ENCODE measurements at regions not wholly inside any gene's neighbourhood (a gene's known extent, or its start where the extent isn't known, plus 50 kb on each side); places are given as distances from the start of the nearest gene placed in this dataset.

- no peak overlapping the region for H3K4me3 ChIP-seq (ENCODE audit: low read depth, low read length, poor library complexity, severe bottlenecking)
These were observed 177.9 kb upstream of the RAI2 start for GRCh38 chrX:18039023-18039422.

GRCh38 chrX:18036394-18036793 lies 175.3 kb upstream of the RAI2 start:
- Histone ChIP-seq H3K4me2 (ENCODE audit: low read length) (no peak overlapping the region), H3K27me3 (ENCODE audit: insufficient read depth, low read length) (no peaks in the 10 kb centered on the region), H3K36me3 (ENCODE audit: insufficient read depth, low read length) (no peaks in the 10 kb centered on the region), H3K9me3 (ENCODE audit: low read length) (no peaks in the 10 kb centered on the region), H3F3A (ENCODE audit: insufficient read depth, low read length) (no peaks in the 10 kb centered on the region), H3K4me3 (ENCODE audit: low read depth, low read length, poor library complexity, severe bottlenecking) (no peak overlapping the region), H4K20me1 (ENCODE audit: insufficient read depth, low read length) (no peaks in the 10 kb centered on the region), H3K9me2 (ENCODE audit: low read depth, low read length) (no peaks in the 10 kb centered on the region), H2AFZ (ENCODE audit: low read length) (no peak overlapping the region), H3K27ac (ENCODE audit: low read depth, low read length, poor library complexity, severe bottlenecking) (no peak overlapping the region), H3K79me2 (ENCODE audit: insufficient read depth, low read length) (no peaks in the 10 kb centered on the region), H3K4me1 (ENCODE audit: insufficient read depth, low read length, severe bottlenecking) (no peaks in the 10 kb centered on the region), H3K9ac (ENCODE audit: low read length) (no peak overlapping the region)
- no peak for TF ChIP-seq EZH2 (IDR thresholded peaks at IDR 0.05; ENCODE audit: borderline replicate concordance, low read length)

More at GRCh38 chrX:18039023-18039422, 177.9 kb upstream of the RAI2 start:
- no peak overlapping the region for H3K9ac ChIP-seq (ENCODE audit: low read length)
- TF ChIP-seq CTCF (IDR thresholded peaks at IDR 0.05; ENCODE audit: low read length), result no peak
- no peak for TF ChIP-seq EZH2 (IDR thresholded peaks at IDR 0.05; ENCODE audit: borderline replicate concordance, low read length)
- no peaks in the 10 kb centered on the region for H3K79me2 ChIP-seq (ENCODE audit: insufficient read depth, low read length)
- H3F3A ChIP-seq (ENCODE audit: insufficient read depth, low read length), result no peaks in the 10 kb centered on the region
- H3K27me3 ChIP-seq (ENCODE audit: insufficient read depth, low read length), result no peaks in the 10 kb centered on the region
- no peaks in the 10 kb centered on the region for H4K20me1 ChIP-seq (ENCODE audit: insufficient read depth, low read length)
- no peaks in the 10 kb centered on the region for H3K9me2 ChIP-seq (ENCODE audit: low read depth, low read length)
- no peaks in the 10 kb centered on the region for H3K36me3 ChIP-seq (ENCODE audit: insufficient read depth, low read length)
- no peak overlapping the region for H3K4me2 ChIP-seq (ENCODE audit: low read length)
- H2AFZ ChIP-seq (ENCODE audit: low read length), result no peak overlapping the region
- H3K27ac ChIP-seq (ENCODE audit: low read depth, low read length, poor library complexity, severe bottlenecking), result no peak overlapping the region
- H3K9me3 ChIP-seq (ENCODE audit: low read length), result no peaks in the 10 kb centered on the region
- H3K4me1 ChIP-seq (ENCODE audit: insufficient read depth, low read length, severe bottlenecking), result no peaks in the 10 kb centered on the region

- no peaks in the 10 kb centered on the region for H3K9me2 ChIP-seq (ENCODE audit: low read depth, low read length)
- no peak overlapping the region for H3K9ac ChIP-seq (ENCODE audit: low read length)
- no peaks in the 10 kb centered on the region for H3K4me1 ChIP-seq (ENCODE audit: insufficient read depth, low read length, severe bottlenecking)
- TF ChIP-seq EZH2 (IDR thresholded peaks at IDR 0.05; ENCODE audit: borderline replicate concordance, low read length) (no peak), CTCF (IDR thresholded peaks at IDR 0.05; ENCODE audit: low read length) (no peak)
- no peak overlapping the region for H2AFZ ChIP-seq (ENCODE audit: low read length)
- no peak overlapping the region for H3K4me2 ChIP-seq (ENCODE audit: low read length)
- H4K20me1 ChIP-seq (ENCODE audit: insufficient read depth, low read length), result no peaks in the 10 kb centered on the region
- no peaks in the 10 kb centered on the region for H3K27me3 ChIP-seq (ENCODE audit: insufficient read depth, low read length)
- H3K79me2 ChIP-seq (ENCODE audit: insufficient read depth, low read length), result no peaks in the 10 kb centered on the region
- no peak overlapping the region for H3K27ac ChIP-seq (ENCODE audit: low read depth, low read length, poor library complexity, severe bottlenecking)
- no peaks in the 10 kb centered on the region for H3K9me3 ChIP-seq (ENCODE audit: low read length)
- no peaks in the 10 kb centered on the region for H3F3A ChIP-seq (ENCODE audit: insufficient read depth, low read length)
- no peaks in the 10 kb centered on the region for H3K36me3 ChIP-seq (ENCODE audit: insufficient read depth, low read length)
- H3K4me3 ChIP-seq (ENCODE audit: low read depth, low read length, poor library complexity, severe bottlenecking), result no peak overlapping the region
These were observed 173.8 kb upstream of the RAI2 start for GRCh38 chrX:18034945-18035344.

- no peaks in the 10 kb centered on the region for H4K20me1 ChIP-seq (ENCODE audit: insufficient read depth, low read length)
- TF ChIP-seq EZH2 (IDR thresholded peaks at IDR 0.05; ENCODE audit: borderline replicate concordance, low read length), result no peak
- TF ChIP-seq CTCF (IDR thresholded peaks at IDR 0.05; ENCODE audit: low read length), result no peak
- no peak overlapping the region for H3K4me2 ChIP-seq (ENCODE audit: low read length)
- no peaks in the 10 kb centered on the region for H3K4me1 ChIP-seq (ENCODE audit: insufficient read depth, low read length, severe bottlenecking)
- H3K36me3 ChIP-seq (ENCODE audit: insufficient read depth, low read length), result no peaks in the 10 kb centered on the region
- H3K79me2 ChIP-seq (ENCODE audit: insufficient read depth, low read length), result no peaks in the 10 kb centered on the region
- H3K9me2 ChIP-seq (ENCODE audit: low read depth, low read length), result no peaks in the 10 kb centered on the region
- H3K27ac ChIP-seq (ENCODE audit: low read depth, low read length, poor library complexity, severe bottlenecking), result no peak overlapping the region
- no peaks in the 10 kb centered on the region for H3F3A ChIP-seq (ENCODE audit: insufficient read depth, low read length)
- H3K27me3 ChIP-seq (ENCODE audit: insufficient read depth, low read length), result no peaks in the 10 kb centered on the region
- no peaks in the 10 kb centered on the region for H3K9me3 ChIP-seq (ENCODE audit: low read length)
- no peak overlapping the region for H3K9ac ChIP-seq (ENCODE audit: low read length)
- H3K4me3 ChIP-seq (ENCODE audit: low read depth, low read length, poor library complexity, severe bottlenecking), result no peak overlapping the region
- no peak overlapping the region for H2AFZ ChIP-seq (ENCODE audit: low read length)
These were observed 173.4 kb upstream of the RAI2 start for GRCh38 chrX:18034504-18034903.

Measured in OCI-LY1 (cell line).